ENCODE measurements at regions not wholly inside any gene's neighbourhood (a gene's known extent, or its start where the extent isn't known, plus 50 kb on each side); places are given as distances from the start of the nearest gene placed in this dataset.

DNA sequence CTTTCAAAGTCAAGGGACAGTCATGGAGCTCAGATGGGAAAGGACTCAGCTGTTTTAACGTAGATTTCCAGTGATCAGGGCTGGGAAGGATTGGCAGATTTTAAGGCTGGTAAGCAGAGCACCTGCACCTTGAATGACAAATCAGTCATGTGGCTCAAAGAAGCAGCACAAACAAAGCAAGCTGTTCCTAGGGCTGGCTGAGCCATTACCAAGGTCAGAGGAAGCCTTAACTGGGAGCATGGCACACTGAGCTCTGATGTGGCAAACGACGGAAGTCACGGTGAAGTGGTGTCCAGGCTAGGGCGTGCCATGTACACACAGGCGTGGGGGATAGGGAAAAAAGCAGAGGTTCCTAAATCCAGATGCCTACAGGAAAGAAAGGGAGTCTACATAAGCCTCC is 84.6 kb upstream of the PFN2 start:
- Histone ChIP-seq H3K9me3 (no peaks in the 10 kb centered on the region), H3K4me3 (no peak overlapping the region), H3K27me3 (no peaks in the 10 kb centered on the region), H3K4me1 (no peaks in the 10 kb centered on the region), H3K36me3 (no peaks in the 10 kb centered on the region), H3K27ac (no peak overlapping the region), H3K9ac (ENCODE audit: low read depth in 2 of 2, low read length in 2 of 2) (no peak overlapping the region)
- intact Hi-C loops (cut with DNase I) = no loop called here
- DNase-seq = no peak
- TF ChIP-seq, protein P1, sequence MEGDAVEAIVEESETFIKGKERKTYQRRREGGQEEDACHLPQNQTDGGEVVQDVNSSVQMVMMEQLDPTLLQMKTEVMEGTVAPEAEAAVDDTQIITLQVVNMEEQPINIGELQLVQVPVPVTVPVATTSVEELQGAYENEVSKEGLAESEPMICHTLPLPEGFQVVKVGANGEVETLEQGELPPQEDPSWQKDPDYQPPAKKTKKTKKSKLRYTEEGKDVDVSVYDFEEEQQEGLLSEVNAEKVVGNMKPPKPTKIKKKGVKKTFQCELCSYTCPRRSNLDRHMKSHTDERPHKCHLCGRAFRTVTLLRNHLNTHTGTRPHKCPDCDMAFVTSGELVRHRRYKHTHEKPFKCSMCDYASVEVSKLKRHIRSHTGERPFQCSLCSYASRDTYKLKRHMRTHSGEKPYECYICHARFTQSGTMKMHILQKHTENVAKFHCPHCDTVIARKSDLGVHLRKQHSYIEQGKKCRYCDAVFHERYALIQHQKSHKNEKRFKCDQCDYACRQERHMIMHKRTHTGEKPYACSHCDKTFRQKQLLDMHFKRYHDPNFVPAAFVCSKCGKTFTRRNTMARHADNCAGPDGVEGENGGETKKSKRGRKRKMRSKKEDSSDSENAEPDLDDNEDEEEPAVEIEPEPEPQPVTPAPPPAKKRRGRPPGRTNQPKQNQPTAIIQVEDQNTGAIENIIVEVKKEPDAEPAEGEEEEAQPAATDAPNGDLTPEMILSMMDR (IDR thresholded peaks at IDR 0.05) = no peak

DNA sequence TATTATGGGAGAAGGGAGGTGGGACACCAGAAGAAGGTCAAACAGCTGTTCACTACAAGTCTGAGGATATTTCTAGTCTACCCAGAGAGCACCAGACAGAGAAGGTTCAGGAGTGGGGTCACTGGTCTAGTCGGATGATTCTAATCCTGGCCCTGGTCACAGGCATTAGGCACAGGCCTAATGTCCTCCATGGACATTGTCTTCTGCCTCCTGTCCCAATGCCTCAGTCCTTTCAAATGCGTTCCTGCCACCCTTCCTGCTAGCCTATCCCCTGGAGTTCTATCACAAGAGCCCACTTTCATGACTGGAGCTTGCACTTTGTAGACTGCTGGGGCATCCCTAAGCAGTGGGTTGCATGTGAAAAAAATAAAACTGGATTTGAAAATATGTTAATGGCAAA is 83.9 kb upstream of the PFN2 start:
- H3K27ac ChIP-seq = no peak overlapping the region
- H3K9me3 ChIP-seq = no peaks in the 10 kb centered on the region
- H3K36me3 ChIP-seq = no peaks in the 10 kb centered on the region
- no peak for DNase-seq
- H3K27me3 ChIP-seq = no peaks in the 10 kb centered on the region
- TF ChIP-seq, protein P1 (IDR thresholded peaks at IDR 0.05) = no peak
- no peak overlapping the region for H3K9ac ChIP-seq (ENCODE audit: low read depth in 2 of 2, low read length in 2 of 2)
- intact Hi-C loops (cut with DNase I) = no loop called here
- H3K4me1 ChIP-seq = no peaks in the 10 kb centered on the region
- no peak overlapping the region for H3K4me3 ChIP-seq

DNA sequence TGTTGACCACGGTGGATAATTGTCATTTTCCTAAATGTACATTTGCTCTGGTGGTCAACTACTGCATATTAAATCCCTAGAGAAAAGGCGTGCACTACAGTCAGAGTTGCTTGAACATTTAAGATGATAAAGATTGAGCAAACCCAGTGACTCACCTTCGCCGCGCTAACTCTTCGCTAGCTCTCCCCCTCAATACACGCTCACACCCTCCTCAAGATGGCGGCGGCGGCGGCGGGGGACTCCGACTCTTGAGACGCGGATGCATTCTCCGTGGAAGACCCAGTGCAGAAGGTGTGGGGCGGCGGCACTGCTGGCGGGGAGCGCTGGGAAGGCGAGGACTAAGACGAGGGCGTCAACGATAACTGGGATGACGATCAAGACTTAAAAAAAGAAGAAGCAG is 79.8 kb upstream of the PFN2 start:
- no peaks in the 10 kb centered on the region for H3K9me3 ChIP-seq
- no peaks in the 10 kb centered on the region for H3K36me3 ChIP-seq
- no peaks in the 10 kb centered on the region for H3K27me3 ChIP-seq
- DNase-seq = no peak
- no peaks in the 10 kb centered on the region for H3K4me1 ChIP-seq
- no peak overlapping the region for H3K27ac ChIP-seq
- H3K4me3 ChIP-seq = no peak overlapping the region
- TF ChIP-seq, protein P1 (IDR thresholded peaks at IDR 0.05) = no peak
- no peak overlapping the region for H3K9ac ChIP-seq (ENCODE audit: low read depth in 2 of 2, low read length in 2 of 2)
- intact Hi-C loops (cut with DNase I) = no loop called here

DNA sequence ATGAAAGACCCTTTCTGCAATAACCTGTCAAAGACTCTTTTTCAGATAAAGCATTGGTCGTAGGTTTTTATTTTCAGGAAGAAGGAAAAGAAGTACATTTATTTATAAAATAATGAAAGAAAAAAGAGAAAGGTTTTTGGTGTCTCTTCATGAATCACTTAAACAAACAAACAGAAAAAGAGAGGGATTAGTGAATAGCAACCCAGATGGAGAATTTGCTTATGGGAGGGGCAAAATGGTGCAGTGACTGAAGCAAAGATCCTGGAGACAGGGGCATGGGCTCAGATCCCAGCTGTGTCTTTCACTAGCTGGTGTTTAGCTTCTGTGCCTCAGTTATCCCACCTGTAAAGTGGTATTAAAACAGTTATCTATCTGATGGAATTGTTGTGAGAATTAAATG is 78.6 kb upstream of the PFN2 start:
- TF ChIP-seq, protein P1 (IDR thresholded peaks at IDR 0.05) = no peak
- intact Hi-C loops (cut with DNase I) = no loop called here
- no peaks in the 10 kb centered on the region for H3K4me1 ChIP-seq

DNA sequence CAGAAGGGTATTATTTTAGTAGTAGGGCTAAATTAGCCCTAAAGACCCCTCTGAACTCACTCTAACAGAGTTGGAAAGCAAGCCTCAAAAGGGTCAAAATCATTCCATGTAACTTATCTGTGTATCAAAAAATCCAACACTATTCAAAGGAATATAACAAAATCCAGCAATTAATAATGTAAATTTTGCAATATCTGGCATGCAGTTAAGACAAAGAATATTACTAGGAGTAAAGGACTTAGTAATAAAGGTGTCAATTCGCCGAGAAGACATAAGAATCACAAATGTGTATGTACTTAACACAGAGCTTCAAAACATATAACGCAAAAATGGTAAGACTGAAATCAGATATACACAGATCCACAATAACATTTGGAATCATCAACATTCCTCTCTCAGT is 71.2 kb upstream of the PFN2 start:
- intact Hi-C loops (cut with DNase I) = no loop called here
- H3K36me3 ChIP-seq = no peaks in the 10 kb centered on the region
- H3K9me3 ChIP-seq = no peaks in the 10 kb centered on the region
- H3K27me3 ChIP-seq = no peaks in the 10 kb centered on the region
- H3K27ac ChIP-seq = no peak overlapping the region
- H3K4me1 ChIP-seq = no peaks in the 10 kb centered on the region
- no peak for DNase-seq
- no peak overlapping the region for H3K9ac ChIP-seq (ENCODE audit: low read depth in 2 of 2, low read length in 2 of 2)
- H3K4me3 ChIP-seq = no peak overlapping the region
- TF ChIP-seq, protein P1 (IDR thresholded peaks at IDR 0.05) = no peak

More for the DNA sequence above, 78.6 kb upstream of the PFN2 start:
- no peaks in the 10 kb centered on the region for H3K36me3 ChIP-seq
- H3K9me3 ChIP-seq = no peaks in the 10 kb centered on the region
- no peak overlapping the region for H3K4me3 ChIP-seq
- H3K27me3 ChIP-seq = no peaks in the 10 kb centered on the region
- H3K9ac ChIP-seq (ENCODE audit: low read depth in 2 of 2, low read length in 2 of 2) = no peak overlapping the region
- H3K27ac ChIP-seq = no peak overlapping the region
- no peak for DNase-seq

DNA sequence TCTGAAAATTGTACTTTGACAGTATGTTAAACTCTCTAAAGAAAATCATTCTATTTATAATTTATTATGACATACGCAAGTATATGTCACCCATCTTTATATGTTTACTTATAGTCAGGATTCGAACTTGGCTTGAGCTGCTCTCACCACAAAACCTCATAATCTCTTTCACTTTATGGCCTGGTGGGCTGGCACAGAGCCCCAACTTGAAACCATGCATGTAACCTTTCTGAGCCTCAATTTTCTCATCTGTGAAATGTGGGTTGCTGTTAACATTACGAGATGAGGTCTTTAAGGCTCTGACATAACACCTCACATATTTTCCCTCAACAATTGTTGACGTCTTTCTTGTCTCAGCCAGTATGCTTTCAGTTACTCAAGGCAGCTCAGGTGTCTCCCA is 69.4 kb upstream of the PFN2 start:
- DNase-seq = no peak
- no peaks in the 10 kb centered on the region for H3K27me3 ChIP-seq
- TF ChIP-seq, protein P1 (IDR thresholded peaks at IDR 0.05) = no peak
- no peak overlapping the region for H3K9ac ChIP-seq (ENCODE audit: low read depth in 2 of 2, low read length in 2 of 2)
- H3K4me1 ChIP-seq = no peaks in the 10 kb centered on the region
- intact Hi-C loops (cut with DNase I) = no loop called here
- no peak overlapping the region for H3K4me3 ChIP-seq
- H3K9me3 ChIP-seq = no peaks in the 10 kb centered on the region
- H3K36me3 ChIP-seq = no peaks in the 10 kb centered on the region
- H3K27ac ChIP-seq = no peak overlapping the region
